CD4-positive, CD25-positive, alpha-beta regulatory T cell (primary cell): ENCODE measurements at regions not wholly inside any gene's neighbourhood (a gene's known extent, or its start where the extent isn't known, plus 50 kb on each side); places are given as distances from the start of the nearest gene placed in this dataset.
"Not testable (repeated sequence)": the region's sequence is repeated elsewhere in the genome, so short reads cannot be mapped to it uniquely, and the experiment has no call there.

Experiments
- ATAC-seq, 2 donors: fragments of 150-1000 bp; cut with Tn5 transposase; one replicate each; pipeline ENCODE4 v1.10.0; 2021; ENCODE audit warnings: low read depth in 2 of 2, moderate number of reproducible peaks in 2 of 2, moderate library complexity in 1 of 2
- DNase-seq, 3 donors: peaks; one replicate each; pipeline versions ENCODE4 v3.0.0 to v3.0.0-alpha.2; 2012 to 2022; ENCODE audit warnings: mixed read lengths in 1 of 3
- H3K27ac ChIP-seq: one replicate; pipeline ENCODE4 v1.7.0; 2013; ENCODE audit warnings: mild to moderate bottlenecking, low read length; ENCODE audit not compliant: insufficient read depth, poor library complexity, severe bottlenecking
- H3K27me3 ChIP-seq: one replicate; pipeline ENCODE4 v1.7.0; 2013; ENCODE audit warnings: low read length; ENCODE audit not compliant: control insufficient read depth, insufficient read depth
- H3K36me3 ChIP-seq: one replicate; pipeline ENCODE4 v1.7.0; 2013; ENCODE audit warnings: mild to moderate bottlenecking, low read length, moderate library complexity; ENCODE audit not compliant: control insufficient read depth, insufficient read depth
- H3K4me1 ChIP-seq: 2 replicates; pipeline ENCODE4 v1.7.0; 2013; ENCODE audit warnings: mild to moderate bottlenecking, low read length; ENCODE audit not compliant: insufficient read depth, control insufficient read depth, poor library complexity, severe bottlenecking
- H3K4me3 ChIP-seq: one replicate; pipeline ENCODE4 v1.7.0; 2013; ENCODE audit warnings: low read depth, mild to moderate bottlenecking, low read length, moderate library complexity
- H3K9me3 ChIP-seq, 2 experiments: 1 replicate in 1 of 2; 2 replicates in 1 of 2; pipeline ENCODE4 v1.7.0; 2013; ENCODE audit warnings: low read length in 2 of 2, mild to moderate bottlenecking in 1 of 2, moderate library complexity in 1 of 2; ENCODE audit not compliant: control insufficient read depth in 2 of 2
- H3K27ac Mint-ChIP-seq, 3 donors: one replicate each; pipeline ENCODE4 v1.8.0; 2020 to 2022; ENCODE audit warnings: mild to moderate bottlenecking in 3 of 3, mixed read lengths in 3 of 3, moderate library complexity in 2 of 3
- H3K27me3 Mint-ChIP-seq: one replicate; pipeline ENCODE4 v1.8.0; 2022; ENCODE audit warnings: mild to moderate bottlenecking, mixed read lengths
- H3K36me3 Mint-ChIP-seq: one replicate; pipeline ENCODE4 v1.8.0; 2020; ENCODE audit warnings: mixed read lengths
- H3K4me1 Mint-ChIP-seq, 4 donors: one replicate each; pipeline ENCODE4 v1.8.0; 2020 to 2022; ENCODE audit warnings: mixed read lengths in 4 of 4, mild to moderate bottlenecking in 1 of 4
- H3K4me3 Mint-ChIP-seq, 4 donors: one replicate each; pipeline ENCODE4 v1.8.0; 2020 to 2022; ENCODE audit warnings: mild to moderate bottlenecking in 4 of 4, mixed read lengths in 4 of 4, moderate library complexity in 3 of 4
- H3K9me3 Mint-ChIP-seq, 7 donors: one replicate each; pipeline ENCODE4 v1.8.0; 2020 to 2022; ENCODE audit warnings: mixed read lengths in 7 of 7, mild to moderate bottlenecking in 3 of 7, moderate library complexity in 2 of 7

GRCh38 chr5:100364757-100365478 is 170.3 kb upstream of the FAM174A start:
- H3K27ac Mint-ChIP-seq, H3K4me3 Mint-ChIP-seq, H3K36me3 Mint-ChIP-seq, H3K27me3 Mint-ChIP-seq, H3K9me3 Mint-ChIP-seq, H3K27ac ChIP-seq, H3K4me1 Mint-ChIP-seq, H3K9me3 ChIP-seq, ATAC-seq, DNase-seq, H3K4me1 ChIP-seq, H3K36me3 ChIP-seq, H3K4me3 ChIP-seq, H3K27me3 ChIP-seq: not testable (repeated sequence)

- DNase-seq, H3K36me3 Mint-ChIP-seq, H3K27me3 ChIP-seq, H3K4me1 ChIP-seq, H3K4me1 Mint-ChIP-seq, H3K9me3 Mint-ChIP-seq, H3K9me3 ChIP-seq, H3K27ac ChIP-seq, ATAC-seq, H3K27me3 Mint-ChIP-seq, H3K4me3 ChIP-seq, H3K27ac Mint-ChIP-seq, H3K4me3 Mint-ChIP-seq, H3K36me3 ChIP-seq: not testable (repeated sequence)
These were observed 170.8 kb upstream of the FAM174A start for GRCh38 chr5:100364343-100364742.

GRCh38 chr5:100359998-100360397 is 175.2 kb upstream of the FAM174A start:
- H3K9me3 ChIP-seq, H3K36me3 Mint-ChIP-seq, H3K4me1 ChIP-seq, H3K4me3 ChIP-seq, H3K4me1 Mint-ChIP-seq, H3K27me3 Mint-ChIP-seq, H3K27ac ChIP-seq, DNase-seq, H3K27ac Mint-ChIP-seq, H3K27me3 ChIP-seq, H3K9me3 Mint-ChIP-seq, H3K4me3 Mint-ChIP-seq, ATAC-seq, H3K36me3 ChIP-seq: not testable (repeated sequence)

DNA sequence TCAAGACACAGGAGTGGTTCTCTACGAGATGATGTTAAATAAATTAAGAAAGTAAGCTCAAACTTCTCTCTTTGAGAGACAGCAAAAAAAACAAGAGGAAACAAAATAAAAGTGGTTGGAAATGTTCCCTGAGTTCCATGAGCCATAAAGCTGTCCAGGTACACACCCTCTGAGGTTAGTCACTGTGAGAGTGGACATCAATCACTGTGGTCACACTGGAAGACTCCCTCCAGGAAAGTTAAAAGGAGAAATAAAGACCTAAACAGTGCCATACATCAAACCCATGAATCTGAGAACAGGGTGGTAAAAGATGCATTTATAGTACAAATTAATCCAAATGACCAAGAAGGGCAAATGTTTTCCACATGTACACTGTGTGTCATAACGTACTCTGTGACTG is 188.9 kb upstream of the FAM174A start:
- not testable (repeated sequence) for ATAC-seq, H3K36me3 ChIP-seq, H3K36me3 Mint-ChIP-seq, H3K27me3 Mint-ChIP-seq, H3K9me3 ChIP-seq, H3K4me3 ChIP-seq, H3K27me3 ChIP-seq, H3K4me1 ChIP-seq, H3K4me3 Mint-ChIP-seq, H3K27ac Mint-ChIP-seq, DNase-seq, H3K4me1 Mint-ChIP-seq, H3K27ac ChIP-seq, H3K9me3 Mint-ChIP-seq

DNA sequence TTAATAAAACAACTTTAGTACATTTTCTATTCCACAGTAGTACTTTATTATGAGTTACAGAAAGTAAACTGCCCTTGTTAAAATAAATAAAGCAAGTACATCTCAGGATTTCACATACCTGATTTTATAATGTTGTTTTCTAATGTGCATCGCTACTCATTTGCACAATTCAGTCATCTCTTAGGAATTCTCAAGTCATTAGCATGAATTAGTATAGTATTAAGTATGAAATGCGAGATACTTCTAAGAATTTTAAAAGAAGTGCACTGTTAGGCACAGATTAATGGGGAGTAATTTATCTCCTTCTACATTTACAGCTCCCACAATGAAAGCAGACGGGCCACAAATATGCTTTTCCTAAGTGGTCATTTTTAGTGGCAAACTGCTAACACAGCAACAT is 193.7 kb upstream of the FAM174A start:
- not testable (repeated sequence) for H3K9me3 ChIP-seq, H3K4me3 ChIP-seq, H3K27me3 Mint-ChIP-seq, H3K36me3 Mint-ChIP-seq, ATAC-seq, H3K27ac Mint-ChIP-seq, H3K27me3 ChIP-seq, H3K4me3 Mint-ChIP-seq, H3K4me1 ChIP-seq, DNase-seq, H3K36me3 ChIP-seq, H3K9me3 Mint-ChIP-seq, H3K4me1 Mint-ChIP-seq, H3K27ac ChIP-seq

DNA sequence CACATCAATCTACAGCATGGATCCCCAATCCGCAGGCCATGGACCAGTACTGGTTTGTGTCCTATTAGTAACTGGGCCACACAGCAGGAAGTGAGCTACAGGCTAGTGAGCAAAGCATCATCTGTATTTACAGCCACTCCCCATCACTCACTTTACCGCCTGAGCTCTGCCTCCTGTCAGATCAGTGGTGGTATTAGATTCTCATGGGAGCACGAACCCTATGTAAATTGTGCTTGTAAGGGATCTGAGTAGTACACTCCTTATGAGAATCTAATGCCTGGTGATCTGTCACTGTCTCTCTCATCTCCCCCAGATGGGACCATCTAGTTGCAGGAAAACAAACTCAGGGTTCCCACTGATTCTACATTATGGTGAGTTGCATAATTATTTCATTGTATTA is 212.7 kb upstream of the FAM174A start:
- no peak overlapping the region for H3K4me3 ChIP-seq
- no peaks in the 10 kb centered on the region for H3K9me3 ChIP-seq
- H3K4me1 Mint-ChIP-seq: peaks cover 0 to 5% (median 0%) of the 10 kb centered on the region in 4 donors
- H3K4me3 Mint-ChIP-seq: no peak overlapping the region
- H3K27me3 Mint-ChIP-seq: no peaks in the 10 kb centered on the region
- H3K36me3 Mint-ChIP-seq: no peaks in the 10 kb centered on the region
- ATAC-seq (no peak), DNase-seq (no peak)
- no peaks in the 10 kb centered on the region for H3K4me1 ChIP-seq
- no peaks in the 10 kb centered on the region for H3K36me3 ChIP-seq
- H3K27ac ChIP-seq: no peak overlapping the region
- H3K27me3 ChIP-seq: no peaks in the 10 kb centered on the region
- H3K9me3 Mint-ChIP-seq: peaks cover 0 to 5% (median 0%) of the 10 kb centered on the region in 7 donors
- no peak overlapping the region for H3K27ac Mint-ChIP-seq

GRCh38 chr5:100319885-100320284 is 215.3 kb upstream of the FAM174A start:
- H3K4me1 Mint-ChIP-seq: peaks cover 0 to 5% (median 0%) of the 10 kb centered on the region in 4 donors
- Histone ChIP-seq H3K27ac (no peak overlapping the region), H3K4me1 (no peaks in the 10 kb centered on the region), H3K27me3 (no peaks in the 10 kb centered on the region), H3K9me3 (no peaks in the 10 kb centered on the region), H3K36me3 (no peaks in the 10 kb centered on the region), H3K4me3 (no peak overlapping the region)
- peaks cover 0 to 8% (median 5%) of the 10 kb centered on the region in 7 donors for H3K9me3 Mint-ChIP-seq
- H3K36me3 Mint-ChIP-seq: no peaks in the 10 kb centered on the region
- H3K27me3 Mint-ChIP-seq: no peaks in the 10 kb centered on the region
- no peak for ATAC-seq
- DNase-seq: no peak
- H3K4me3 Mint-ChIP-seq: no peak overlapping the region
- H3K27ac Mint-ChIP-seq: no peak overlapping the region

GRCh38 chr5:100313657-100314056 is 221.5 kb upstream of the FAM174A start:
- no peak overlapping the region for H3K4me3 ChIP-seq
- DNase-seq: no peak
- H3K27ac ChIP-seq: no peak overlapping the region
- H3K4me1 Mint-ChIP-seq: peaks cover 0 to 5% (median 0%) of the 10 kb centered on the region in 4 donors
- ATAC-seq: no peak
- no peak overlapping the region for H3K4me3 Mint-ChIP-seq
- H3K9me3 Mint-ChIP-seq: peaks cover 0 to 12% (median 5%) of the 10 kb centered on the region in 7 donors
- no peaks in the 10 kb centered on the region for H3K27me3 Mint-ChIP-seq
- no peaks in the 10 kb centered on the region for H3K9me3 ChIP-seq
- no peaks in the 10 kb centered on the region for H3K27me3 ChIP-seq
- no peaks in the 10 kb centered on the region for H3K36me3 ChIP-seq
- no peaks in the 10 kb centered on the region for H3K4me1 ChIP-seq
- no peaks in the 10 kb centered on the region for H3K36me3 Mint-ChIP-seq
- no peak overlapping the region for H3K27ac Mint-ChIP-seq
